ENCODE measurements at regions not wholly inside any gene's neighbourhood (a gene's known extent, or its start where the extent isn't known, plus 50 kb on each side); places are given as distances from the start of the nearest gene placed in this dataset.
"Not testable (repeated sequence)": the region's sequence is repeated elsewhere in the genome, so short reads cannot be mapped to it uniquely, and the experiment has no call there.

DNA sequence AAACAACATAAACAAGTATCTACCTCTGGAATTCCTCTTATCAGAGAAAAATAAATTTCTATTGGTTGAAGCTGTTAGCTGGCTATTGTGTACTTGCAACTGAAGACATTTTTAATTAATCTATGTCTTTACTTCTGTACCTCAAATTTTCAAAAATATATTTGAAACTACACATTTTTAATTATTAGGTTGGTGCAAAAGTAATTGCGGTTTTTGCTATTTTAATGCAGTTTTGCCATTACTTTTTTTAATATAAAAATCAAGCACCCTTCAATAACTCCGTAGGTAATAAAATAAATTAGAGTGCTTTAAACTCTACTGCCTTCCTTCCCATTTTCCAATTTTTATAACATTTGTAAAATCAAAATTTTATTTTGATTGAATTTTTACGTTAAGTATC is 262.1 kb upstream of the DUSP10 start:
- DNase-seq (ENCODE audit: extremely low spot score), result no peak
- ChIA-PET CTCF (interaction anchor here (0.7 kb wide), 1 partner anchor 790 kb away, joined by 3 read pairs; no protein-coding TSS in a partner anchor), POLR2A (no interaction called here)
- TF ChIP-seq BHLHE40 (IDR thresholded peaks at IDR 0.05; ENCODE audit: borderline replicate concordance), result no peak
- no peak for TF ChIP-seq TARDBP (IDR thresholded peaks at IDR 0.05)
- no peak for TF ChIP-seq LEF1 (IDR thresholded peaks at IDR 0.05; ENCODE audit: borderline replicate concordance)
- TF ChIP-seq HDGF (IDR thresholded peaks at IDR 0.05; ENCODE audit: borderline replicate concordance), result no peak
- peak; percentile 51; the same call in 1 of the 2 replicates for TF ChIP-seq ELF4 (IDR thresholded peaks at IDR 0.05)
- no peak for TF ChIP-seq ARNT (IDR thresholded peaks at IDR 0.05)
- TF ChIP-seq FOXM1 (IDR thresholded peaks at IDR 0.05; ENCODE audit: borderline replicate concordance), result no peak
- TF ChIP-seq, protein P1, sequence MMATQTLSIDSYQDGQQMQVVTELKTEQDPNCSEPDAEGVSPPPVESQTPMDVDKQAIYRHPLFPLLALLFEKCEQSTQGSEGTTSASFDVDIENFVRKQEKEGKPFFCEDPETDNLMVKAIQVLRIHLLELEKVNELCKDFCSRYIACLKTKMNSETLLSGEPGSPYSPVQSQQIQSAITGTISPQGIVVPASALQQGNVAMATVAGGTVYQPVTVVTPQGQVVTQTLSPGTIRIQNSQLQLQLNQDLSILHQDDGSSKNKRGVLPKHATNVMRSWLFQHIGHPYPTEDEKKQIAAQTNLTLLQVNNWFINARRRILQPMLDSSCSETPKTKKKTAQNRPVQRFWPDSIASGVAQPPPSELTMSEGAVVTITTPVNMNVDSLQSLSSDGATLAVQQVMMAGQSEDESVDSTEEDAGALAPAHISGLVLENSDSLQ (IDR thresholded peaks at IDR 0.05), result no peak

DNA sequence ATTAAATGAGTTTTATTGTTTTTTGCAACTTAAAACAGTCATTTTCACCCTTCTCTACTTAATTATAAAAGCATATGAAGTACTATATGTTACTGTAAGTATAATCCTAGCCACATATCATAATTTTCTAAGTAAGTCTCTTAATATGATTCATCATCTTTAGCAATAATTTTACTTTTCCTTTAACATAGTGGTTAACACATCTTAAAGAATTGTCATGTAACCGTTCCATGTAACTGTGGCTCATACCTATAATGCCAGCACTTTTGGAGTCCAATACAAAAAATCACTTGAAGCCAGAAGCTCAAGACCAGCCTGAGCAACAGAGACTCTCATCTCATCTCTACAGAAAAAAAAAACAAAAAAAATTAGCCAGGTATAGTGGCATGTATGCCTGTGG is 260.6 kb upstream of the DUSP10 start:
- no peak for DNase-seq (ENCODE audit: extremely low spot score)
- CTCF ChIA-PET, result no interaction called here
- POLR2A ChIA-PET, result no interaction called here

GRCh38 chr1:222000131-222000530 is 258.2 kb upstream of the DUSP10 start:
- CTCF ChIA-PET, result no interaction called here

More for the DNA sequence above, 260.6 kb upstream of the DUSP10 start:
- TF ChIP-seq SUZ12 (IDR thresholded peaks at IDR 0.05), result no peak
- no peak for TF ChIP-seq ZNF384 (IDR thresholded peaks at IDR 0.05)
- no peak for TF ChIP-seq FOXA1 (IDR thresholded peaks at IDR 0.05)
- no peak for TF ChIP-seq BHLHE40 (IDR thresholded peaks at IDR 0.05; ENCODE audit: borderline replicate concordance)
- no peak for TF ChIP-seq NFRKB (IDR thresholded peaks at IDR 0.05)
- no peak for TF ChIP-seq FOXM1 (IDR thresholded peaks at IDR 0.05; ENCODE audit: borderline replicate concordance)
- TF ChIP-seq L3MBTL2 (conservative IDR thresholded peaks at IDR 0.05), result no peak
- TF ChIP-seq SP1 (IDR thresholded peaks at IDR 0.05), result no peak
- TF ChIP-seq HDGF (IDR thresholded peaks at IDR 0.05; ENCODE audit: borderline replicate concordance), result no peak
- TF ChIP-seq, protein P1 (IDR thresholded peaks at IDR 0.05), result no peak
- no peak for TF ChIP-seq LEF1 (IDR thresholded peaks at IDR 0.05; ENCODE audit: borderline replicate concordance)
- no peak for TF ChIP-seq FOXK2 (IDR thresholded peaks at IDR 0.05)
- no peak for TF ChIP-seq ARNT (IDR thresholded peaks at IDR 0.05)
- TF ChIP-seq ELF4 (IDR thresholded peaks at IDR 0.05), result no peak
- no peak for TF ChIP-seq CTBP1 (IDR thresholded peaks at IDR 0.05; ENCODE audit: borderline replicate concordance)
- no peak for TF ChIP-seq TARDBP (IDR thresholded peaks at IDR 0.05)

GRCh38 chr1:221998781-221999180 is 256.9 kb upstream of the DUSP10 start:
- POLR2A ChIA-PET, result no interaction called here
- TF ChIP-seq FOXM1 (IDR thresholded peaks at IDR 0.05; ENCODE audit: borderline replicate concordance) (no peak), SP1 (IDR thresholded peaks at IDR 0.05) (no peak), ELF4 (IDR thresholded peaks at IDR 0.05) (no peak)
- DNase-seq (ENCODE audit: extremely low spot score), result no peak
- CTCF ChIA-PET, result no interaction called here

More at GRCh38 chr1:222000131-222000530, 258.2 kb upstream of the DUSP10 start:
- no peak for DNase-seq (ENCODE audit: extremely low spot score)
- TF ChIP-seq ARNT (IDR thresholded peaks at IDR 0.05) (no peak), NFRKB (IDR thresholded peaks at IDR 0.05) (no peak), SP1 (IDR thresholded peaks at IDR 0.05) (no peak), CTBP1 (IDR thresholded peaks at IDR 0.05; ENCODE audit: borderline replicate concordance) (no peak), L3MBTL2 (conservative IDR thresholded peaks at IDR 0.05) (no peak), LEF1 (IDR thresholded peaks at IDR 0.05; ENCODE audit: borderline replicate concordance) (no peak), SUZ12 (IDR thresholded peaks at IDR 0.05) (no peak), BHLHE40 (IDR thresholded peaks at IDR 0.05; ENCODE audit: borderline replicate concordance) (no peak), FOXK2 (IDR thresholded peaks at IDR 0.05) (no peak), TARDBP (IDR thresholded peaks at IDR 0.05) (no peak), FOXA1 (IDR thresholded peaks at IDR 0.05) (no peak), ZNF384 (IDR thresholded peaks at IDR 0.05) (no peak), HDGF (IDR thresholded peaks at IDR 0.05; ENCODE audit: borderline replicate concordance) (no peak), ELF4 (IDR thresholded peaks at IDR 0.05) (no peak), FOXM1 (IDR thresholded peaks at IDR 0.05; ENCODE audit: borderline replicate concordance) (no peak)
- TF ChIP-seq, protein P1 (IDR thresholded peaks at IDR 0.05), result no peak
- POLR2A ChIA-PET, result no interaction called here

DNA sequence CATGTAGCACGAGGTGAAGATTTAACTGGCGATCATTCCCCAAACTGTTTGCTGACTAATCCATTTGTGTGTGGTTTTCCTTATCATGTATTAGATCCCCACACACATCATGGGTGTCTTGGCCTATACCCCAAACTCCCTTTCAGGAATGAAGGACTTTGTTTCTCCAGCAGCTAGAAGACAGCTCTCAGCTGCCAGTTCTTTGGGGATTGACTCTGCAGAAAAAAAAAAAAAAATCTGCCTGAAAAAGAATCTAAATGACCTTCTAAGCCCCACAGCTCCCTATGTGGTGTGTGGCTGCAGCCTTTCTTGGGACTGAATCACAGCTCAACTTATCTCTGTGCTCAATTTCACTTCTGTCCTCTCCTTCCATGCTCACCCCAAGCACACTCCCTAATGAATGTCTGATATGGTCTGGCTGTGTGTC is 256.3 kb upstream of the DUSP10 start:
- CTCF ChIA-PET, result no interaction called here
- no peak for DNase-seq (ENCODE audit: extremely low spot score)
- TF ChIP-seq L3MBTL2 (conservative IDR thresholded peaks at IDR 0.05) (no peak), SUZ12 (IDR thresholded peaks at IDR 0.05) (no peak), FOXK2 (IDR thresholded peaks at IDR 0.05) (no peak), ARNT (IDR thresholded peaks at IDR 0.05) (no peak), FOXM1 (IDR thresholded peaks at IDR 0.05; ENCODE audit: borderline replicate concordance) (no peak), LEF1 (IDR thresholded peaks at IDR 0.05; ENCODE audit: borderline replicate concordance) (no peak), NFRKB (IDR thresholded peaks at IDR 0.05) (no peak), TARDBP (IDR thresholded peaks at IDR 0.05) (no peak), HDGF (IDR thresholded peaks at IDR 0.05; ENCODE audit: borderline replicate concordance) (no peak), ELF4 (IDR thresholded peaks at IDR 0.05) (no peak), BHLHE40 (IDR thresholded peaks at IDR 0.05; ENCODE audit: borderline replicate concordance) (no peak), ZNF384 (IDR thresholded peaks at IDR 0.05) (no peak)
- TF ChIP-seq, protein P1 (IDR thresholded peaks at IDR 0.05), result no peak
- POLR2A ChIA-PET, result no interaction called here

DNA sequence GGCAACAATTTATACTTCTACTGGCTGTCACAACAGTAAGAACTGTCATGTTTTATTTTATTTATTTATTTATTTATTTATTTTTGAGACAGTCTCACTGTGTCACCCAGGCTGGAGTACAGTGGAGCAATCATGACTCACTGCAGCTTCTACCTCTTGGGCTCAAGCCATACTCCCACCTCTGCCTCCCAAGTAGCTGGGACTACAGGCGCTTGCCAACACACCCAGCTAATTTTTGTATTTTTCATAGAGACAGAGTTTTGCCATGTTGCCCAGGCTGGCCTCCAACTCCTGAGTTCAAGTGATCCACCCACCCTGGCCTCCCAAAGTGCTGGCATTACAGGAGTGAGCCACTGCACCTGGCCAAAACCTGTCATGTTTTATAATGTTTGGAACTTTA is 255.1 kb upstream of the DUSP10 start:
- CTCF ChIA-PET, result interaction anchor here (0.7 kb wide), 1 partner anchor 590 kb away, joined by 7 read pairs; no protein-coding TSS in a partner anchor
- DNase-seq (ENCODE audit: extremely low spot score); POLR2A ChIA-PET: not testable (repeated sequence)
